Activated T-helper 1 cell treated with Interleukin-2 at 50 U/mL for 16 hours (primary cell): ENCODE measurements at regions not wholly inside any gene's neighbourhood (a gene's known extent, or its start where the extent isn't known, plus 50 kb on each side); places are given as distances from the start of the nearest gene placed in this dataset.
"Not testable (repeated sequence)": the region's sequence is repeated elsewhere in the genome, so short reads cannot be mapped to it uniquely, and the experiment has no call there.

Experiments
- DNase-seq: peaks from one replicate; pipeline ENCODE4 v3.0.0-alpha.2; 2020; ENCODE audit warnings: low read depth

DNA sequence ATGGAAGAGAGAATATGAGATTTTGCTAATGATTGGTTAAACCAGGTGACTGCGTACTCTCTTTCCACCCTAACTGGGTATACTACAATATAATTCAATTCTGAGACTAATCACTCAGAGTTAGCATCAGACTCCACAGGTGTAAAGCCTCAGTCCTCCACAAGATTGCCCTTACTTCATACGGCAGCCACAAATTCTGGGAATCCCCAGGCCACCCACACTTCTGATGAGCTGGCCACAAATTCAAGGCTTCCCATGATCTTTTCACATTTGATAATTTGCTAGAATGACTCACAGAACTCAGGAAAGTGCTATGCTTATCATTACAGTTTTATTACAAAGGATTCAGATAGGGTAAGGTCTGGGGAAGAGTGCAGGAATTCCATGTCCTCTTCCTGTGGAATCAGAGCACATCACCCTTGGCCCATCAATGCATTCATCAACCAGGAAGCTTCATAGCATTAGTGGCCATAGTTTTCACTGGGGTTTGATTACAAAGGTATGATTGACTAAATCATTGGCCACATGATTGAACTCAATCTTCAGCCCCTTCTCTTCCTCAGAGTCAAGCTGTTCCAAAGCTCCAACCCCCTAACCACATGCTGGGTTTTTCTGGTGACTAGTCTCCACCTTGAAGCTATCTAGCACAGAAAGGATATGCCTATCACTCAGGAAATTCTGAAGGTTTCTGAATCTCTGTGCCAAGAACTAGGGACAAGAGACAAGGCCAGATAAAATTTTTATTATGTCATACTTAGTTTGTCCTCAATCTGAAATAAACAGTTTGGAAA, 131.7 kb downstream of the HHIPL2 start:
- DNase-seq, result no peak

DNA sequence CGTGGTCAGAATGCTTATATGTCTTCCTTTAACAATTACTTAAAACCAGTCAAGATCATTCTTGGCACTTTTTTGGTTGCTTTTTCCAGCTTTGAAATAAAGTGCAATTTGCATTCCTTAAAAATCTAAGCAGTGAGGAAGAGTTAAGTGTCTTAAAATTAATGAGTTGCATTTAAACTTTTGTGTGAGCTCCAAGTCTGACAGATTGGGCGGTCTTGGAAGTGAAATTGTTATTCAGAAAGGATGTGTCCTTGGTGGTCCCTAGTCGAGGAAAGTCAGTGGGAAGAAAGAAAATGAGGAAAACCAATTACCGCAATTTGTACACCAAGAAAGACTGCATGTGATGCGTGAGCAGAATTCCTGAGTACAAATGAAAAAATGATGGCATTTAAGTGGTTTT, 132.5 kb downstream of the HHIPL2 start:
- no peak for DNase-seq

DNA sequence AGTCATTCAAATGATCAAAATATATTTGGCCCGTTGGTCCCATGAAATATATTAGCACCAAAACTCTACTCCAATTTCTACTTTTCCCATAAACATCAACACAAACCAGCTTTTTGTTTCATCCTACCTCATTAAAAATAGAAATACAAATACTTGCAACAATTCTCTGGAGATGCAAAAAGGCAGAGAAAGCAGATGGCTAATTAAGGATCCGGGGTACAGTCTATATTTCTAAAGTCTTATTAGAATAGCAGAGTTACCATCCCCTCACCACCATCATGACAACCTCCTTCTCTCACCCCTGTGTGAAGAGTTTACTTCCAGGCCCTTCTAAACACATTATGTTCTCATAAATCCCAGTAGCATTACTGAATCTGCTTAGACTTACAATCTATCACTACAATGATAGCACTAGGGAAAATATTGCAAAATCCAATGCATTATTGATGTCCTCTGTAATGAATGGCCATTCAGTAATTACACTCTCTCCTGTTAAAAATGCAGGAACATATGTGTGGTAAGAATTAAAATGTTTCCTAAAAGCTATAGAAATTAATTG, 133.8 kb downstream of the HHIPL2 start:
- no peak for DNase-seq

DNA sequence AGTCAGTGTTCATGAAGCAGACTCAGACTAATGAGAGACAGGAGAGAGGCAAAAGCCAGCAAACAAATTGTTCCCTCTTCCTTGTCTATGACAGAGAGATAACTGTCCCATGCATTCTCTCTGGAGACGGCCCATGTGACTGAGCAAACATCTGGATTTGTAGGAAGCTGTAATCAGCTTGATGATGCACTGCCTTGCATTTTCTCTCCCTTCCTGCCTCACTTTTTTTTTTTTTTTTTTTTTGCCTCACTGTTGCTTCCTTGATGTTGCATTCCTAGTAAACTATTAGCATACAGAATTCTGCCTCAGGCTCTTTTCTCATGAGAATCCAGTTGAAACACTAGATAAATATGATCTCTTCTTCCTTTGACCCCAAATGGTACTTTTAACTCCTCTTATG, 134.5 kb downstream of the HHIPL2 start:
- DNase-seq, result no peak

DNA sequence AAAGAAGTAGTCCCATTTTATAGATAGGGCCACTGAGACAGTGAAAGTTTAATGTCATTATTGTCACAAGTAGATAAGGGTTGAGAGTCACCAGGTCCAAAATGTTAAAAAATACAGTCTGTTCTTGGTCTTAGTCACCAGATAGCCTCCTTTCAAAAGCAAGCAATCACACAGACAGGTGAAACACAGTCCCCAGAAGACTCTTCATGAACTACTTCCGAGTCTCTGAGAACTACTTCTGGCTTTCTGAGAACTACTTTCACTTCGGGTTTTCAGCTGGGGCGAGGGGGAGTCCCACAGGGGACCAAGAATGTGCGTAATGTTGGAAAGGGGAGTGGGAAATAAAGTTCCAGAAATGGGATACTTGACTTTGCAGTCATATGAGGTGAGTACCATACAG, 143.2 kb downstream of the HHIPL2 start:
- DNase-seq, result no peak

DNA sequence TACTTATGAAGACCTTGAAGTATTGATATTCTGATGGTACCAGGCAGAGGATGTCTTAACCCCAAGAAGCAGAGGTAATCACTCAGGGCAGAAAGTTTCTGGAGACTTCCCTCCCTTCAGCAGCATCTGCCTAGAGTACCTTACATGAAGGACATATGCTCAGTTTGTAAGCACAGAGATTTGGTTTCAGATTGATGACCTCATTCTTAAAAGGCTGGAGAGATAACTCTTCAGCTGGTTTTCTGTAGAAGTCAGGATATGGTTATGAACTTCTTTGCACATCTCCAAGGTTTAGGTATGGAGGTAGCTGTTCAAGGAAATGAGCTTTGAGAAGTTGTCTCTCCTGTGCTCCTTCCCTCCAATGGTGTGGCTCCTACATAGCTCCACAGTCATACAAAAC, 148.7 kb downstream of the HHIPL2 start:
- DNase-seq, result no peak

DNA sequence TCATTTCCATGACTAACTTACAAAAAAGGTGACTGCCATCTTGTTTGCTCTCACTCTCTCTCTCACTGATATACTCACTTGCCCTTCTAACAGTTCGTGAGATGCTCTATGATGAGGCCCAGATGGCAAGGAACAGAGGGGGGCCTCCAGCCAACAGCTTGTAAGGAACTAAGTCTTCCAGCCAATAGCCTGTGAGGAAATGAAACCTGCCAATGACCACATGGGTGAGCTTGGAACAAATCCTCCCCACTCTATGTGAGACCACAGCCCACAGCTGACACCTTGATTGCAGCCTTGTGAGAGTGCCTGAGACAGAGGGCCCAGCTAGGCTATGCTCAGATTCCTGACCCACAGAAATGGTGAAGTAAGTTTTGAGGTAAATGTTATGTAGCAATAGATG, 153.7 kb downstream of the HHIPL2 start:
- no peak for DNase-seq

DNA sequence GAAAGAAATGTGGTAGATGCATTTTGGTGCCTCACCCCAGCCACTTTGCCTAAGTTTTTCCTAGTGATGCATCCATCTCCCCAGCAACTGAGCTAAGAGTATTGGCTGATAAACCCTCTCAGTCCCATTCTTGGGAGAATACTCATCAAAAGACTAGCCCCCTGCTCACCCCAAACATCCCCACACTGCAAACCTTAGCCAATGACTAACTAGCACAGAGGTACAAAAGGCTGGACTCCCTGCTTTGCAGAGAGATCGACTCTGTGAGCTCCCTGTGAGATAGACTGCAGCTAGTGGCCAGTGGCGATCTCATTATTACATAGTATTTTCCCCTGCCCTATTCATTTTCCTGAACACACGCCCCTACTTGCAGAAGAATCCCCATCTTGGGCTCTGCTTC, 155.3 kb downstream of the HHIPL2 start:
- DNase-seq, result no peak

DNA sequence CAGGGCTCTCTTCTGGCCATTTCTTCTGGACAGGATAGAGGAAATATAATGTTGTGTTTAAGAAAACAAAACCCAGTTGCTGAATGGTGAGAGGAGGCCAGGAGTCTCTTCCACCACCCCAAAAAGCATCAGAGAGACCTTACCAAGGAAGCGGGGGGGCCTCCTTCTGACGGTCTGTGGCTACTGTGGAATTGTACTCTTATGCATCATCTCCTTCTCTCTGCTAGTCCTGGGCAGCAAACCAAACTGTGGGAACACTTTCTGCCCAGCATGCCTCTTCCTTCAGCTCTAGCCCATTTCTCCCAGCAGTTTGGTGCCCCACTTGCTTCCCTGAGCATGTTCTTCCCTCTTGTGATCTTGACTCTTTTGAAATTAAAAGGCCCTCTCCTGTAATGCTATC, 157.7 kb downstream of the HHIPL2 start:
- DNase-seq, result no peak

DNA sequence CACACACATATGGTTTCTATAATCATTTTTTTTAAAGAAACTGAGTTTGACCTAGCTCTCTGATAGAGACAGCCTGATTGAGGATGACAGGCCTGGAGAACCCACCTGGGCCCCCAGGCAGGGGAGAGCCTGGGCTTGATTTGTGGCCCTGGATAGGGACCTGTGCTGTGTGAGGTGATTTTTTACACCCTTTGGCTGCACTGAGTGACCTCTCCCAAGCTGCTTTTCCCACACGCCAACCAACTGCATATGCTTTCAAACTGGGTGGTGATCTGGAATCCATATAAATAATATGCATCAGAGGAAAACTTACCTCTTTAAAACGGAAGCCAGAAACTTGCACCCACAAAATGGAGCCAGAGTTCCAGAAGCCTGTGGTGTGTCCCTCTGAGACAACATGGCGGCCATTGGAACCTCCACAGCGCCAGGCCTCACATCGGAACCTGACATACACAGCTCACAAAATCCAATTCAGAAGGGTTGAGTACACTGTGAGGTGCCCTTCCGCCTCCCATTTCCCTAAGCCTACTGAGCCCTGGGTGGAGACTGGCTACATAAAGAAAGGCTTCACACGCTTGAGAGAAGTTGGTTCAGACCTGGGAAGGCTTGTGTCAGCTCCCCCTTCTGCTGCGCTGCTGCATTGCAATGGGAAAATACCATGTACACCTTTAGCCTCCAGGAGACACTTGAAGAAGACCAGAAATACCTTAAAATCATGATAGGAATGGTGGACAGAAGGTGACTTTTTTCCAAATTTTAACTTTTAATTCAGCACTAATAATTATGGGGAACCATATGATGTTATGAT, 160.7 kb downstream of the HHIPL2 start:
- no peak for DNase-seq

DNA sequence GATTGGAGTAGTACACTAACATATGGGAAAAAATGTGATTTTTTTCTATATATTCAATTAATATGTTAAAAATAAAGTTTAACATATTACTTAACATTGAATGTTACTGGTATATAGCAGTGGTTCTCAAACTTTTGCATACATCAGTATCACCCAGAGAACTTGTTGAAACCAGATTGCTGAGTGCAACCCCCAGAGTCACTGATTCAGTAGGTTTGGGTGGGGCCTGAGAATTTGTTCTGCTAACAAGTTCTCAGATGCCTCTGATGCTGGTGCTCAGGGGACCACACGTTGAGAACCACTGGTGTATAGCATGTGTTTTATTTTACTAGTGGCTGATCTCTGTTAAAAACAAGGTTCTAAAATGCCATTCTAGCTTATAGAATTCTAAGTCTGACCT, 161.9 kb downstream of the HHIPL2 start:
- DNase-seq, result no peak

DNA sequence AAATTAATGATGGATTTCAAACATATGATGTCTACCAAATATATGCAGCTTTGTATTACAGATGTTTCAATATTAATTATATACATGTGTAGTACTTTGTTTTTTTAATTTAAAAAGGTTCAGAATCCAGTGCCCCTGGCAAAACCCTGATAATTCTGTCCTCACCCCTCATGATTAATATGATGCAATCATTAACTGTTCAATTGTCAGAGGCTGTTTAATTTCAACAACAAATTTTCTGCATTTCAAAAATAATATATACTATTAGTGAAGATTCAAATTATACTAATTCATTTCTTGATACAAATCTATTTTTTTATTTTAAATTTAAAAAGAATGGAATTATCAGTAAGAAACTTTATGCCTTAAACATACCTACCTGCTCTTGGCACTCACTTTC, 162.6 kb downstream of the HHIPL2 start:
- DNase-seq, result no peak

DNA sequence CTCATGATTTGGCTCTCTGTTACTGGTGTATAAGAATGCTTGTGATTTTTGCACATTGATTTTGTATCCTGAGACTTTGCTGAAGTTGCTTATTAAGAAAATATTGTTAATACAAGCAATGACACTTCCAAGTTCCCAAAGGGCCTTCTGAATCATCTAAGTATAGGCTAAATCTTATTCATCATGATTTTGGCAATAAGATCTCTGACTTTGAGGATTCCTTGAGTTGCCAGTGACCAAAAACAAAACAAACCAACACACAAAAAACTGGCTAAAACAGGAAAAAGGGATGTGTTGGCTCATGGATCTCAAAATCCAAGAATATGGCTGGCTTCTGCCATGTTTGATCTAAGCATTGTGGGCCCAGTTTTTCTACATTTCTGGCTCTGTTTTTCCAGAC, 163.4 kb downstream of the HHIPL2 start:
- no peak for DNase-seq

DNA sequence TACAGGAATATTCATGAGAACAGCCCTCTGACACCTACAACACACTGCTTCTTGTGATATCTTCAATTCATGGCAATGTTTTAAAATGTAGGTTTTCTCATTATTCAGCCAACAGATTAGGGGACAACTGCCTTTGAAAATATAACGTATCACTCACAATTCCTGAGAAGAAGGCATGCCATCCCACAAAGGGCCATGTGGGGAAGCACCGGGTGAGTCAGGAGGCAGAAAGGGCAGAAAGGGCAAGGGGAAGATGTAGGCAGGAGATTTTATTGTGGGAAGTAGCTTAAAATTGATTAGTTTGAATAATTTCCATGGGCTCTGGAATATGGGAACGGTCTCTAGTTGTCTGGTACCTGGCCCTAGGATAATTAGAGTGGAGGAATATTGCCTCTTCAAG, 165.7 kb downstream of the HHIPL2 start:
- DNase-seq, result no peak

DNA sequence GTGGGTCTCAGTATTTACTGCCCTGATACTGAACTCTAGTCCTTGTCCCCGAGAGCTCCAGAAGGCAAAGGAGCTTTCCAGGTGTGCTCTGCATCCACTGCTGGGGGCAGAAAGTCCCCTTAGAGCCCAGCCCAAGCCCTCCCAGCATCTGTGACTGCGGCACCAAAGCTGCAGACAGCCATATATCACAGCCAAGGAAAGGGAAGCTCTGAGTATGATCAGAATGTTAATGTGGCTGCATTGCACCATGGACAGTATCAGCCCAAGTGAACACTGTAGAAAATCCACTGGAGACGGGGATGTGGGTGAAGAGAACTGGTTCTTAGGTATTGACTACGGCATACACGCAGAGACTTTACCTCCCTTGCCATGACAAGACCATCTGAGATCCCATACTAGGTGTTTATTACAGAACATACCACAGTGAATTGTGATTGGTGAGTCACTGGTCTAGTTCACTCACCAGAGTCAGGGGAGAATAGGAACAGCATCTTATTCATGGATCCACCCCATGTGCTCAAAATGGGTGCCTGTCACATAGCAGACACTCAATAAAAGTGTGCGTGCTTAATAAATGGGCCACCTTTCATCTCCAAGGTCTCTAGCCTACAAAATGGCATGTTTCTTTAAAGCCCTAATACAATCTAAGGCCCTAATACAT, 170.3 kb downstream of the HHIPL2 start:
- DNase-seq, result no peak

DNA sequence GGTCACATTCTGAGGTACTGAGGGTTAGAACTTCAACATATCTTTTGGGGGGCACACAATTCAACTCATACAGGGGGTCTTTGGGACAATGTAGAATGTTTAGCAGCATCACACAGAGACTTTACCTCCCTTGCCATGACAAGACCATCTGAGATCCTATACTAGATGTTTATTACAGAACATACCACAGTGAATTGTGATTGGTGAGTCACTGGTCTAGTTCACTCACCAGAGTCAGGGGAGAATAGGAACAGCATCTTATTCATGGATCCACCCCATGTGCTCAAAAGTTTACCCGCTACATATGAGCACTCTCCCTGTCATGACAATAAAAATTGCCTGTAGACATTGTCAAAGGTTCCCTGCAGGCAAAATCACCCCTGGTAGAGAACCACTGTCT, 171.1 kb downstream of the HHIPL2 start:
- not testable (repeated sequence) for DNase-seq

DNA sequence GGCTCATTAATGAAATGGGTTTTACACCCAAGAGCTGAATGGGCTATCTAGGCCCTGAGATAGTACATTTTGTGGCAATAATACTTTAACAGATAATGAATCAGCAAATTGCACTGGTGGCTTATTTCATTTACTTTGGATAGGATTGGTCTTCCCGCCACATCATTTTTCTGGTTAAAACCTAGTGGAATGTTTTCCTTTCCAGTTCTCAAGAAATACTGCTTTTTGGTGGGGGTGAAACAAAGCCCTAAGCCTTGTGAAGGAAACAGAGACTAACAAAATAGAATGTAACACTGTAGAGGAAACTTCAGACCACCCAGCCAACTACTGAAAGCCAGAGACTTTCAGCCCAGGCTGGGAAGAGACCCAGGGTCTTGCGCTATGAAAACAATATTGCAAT, 172.2 kb downstream of the HHIPL2 start:
- DNase-seq, result no peak

DNA sequence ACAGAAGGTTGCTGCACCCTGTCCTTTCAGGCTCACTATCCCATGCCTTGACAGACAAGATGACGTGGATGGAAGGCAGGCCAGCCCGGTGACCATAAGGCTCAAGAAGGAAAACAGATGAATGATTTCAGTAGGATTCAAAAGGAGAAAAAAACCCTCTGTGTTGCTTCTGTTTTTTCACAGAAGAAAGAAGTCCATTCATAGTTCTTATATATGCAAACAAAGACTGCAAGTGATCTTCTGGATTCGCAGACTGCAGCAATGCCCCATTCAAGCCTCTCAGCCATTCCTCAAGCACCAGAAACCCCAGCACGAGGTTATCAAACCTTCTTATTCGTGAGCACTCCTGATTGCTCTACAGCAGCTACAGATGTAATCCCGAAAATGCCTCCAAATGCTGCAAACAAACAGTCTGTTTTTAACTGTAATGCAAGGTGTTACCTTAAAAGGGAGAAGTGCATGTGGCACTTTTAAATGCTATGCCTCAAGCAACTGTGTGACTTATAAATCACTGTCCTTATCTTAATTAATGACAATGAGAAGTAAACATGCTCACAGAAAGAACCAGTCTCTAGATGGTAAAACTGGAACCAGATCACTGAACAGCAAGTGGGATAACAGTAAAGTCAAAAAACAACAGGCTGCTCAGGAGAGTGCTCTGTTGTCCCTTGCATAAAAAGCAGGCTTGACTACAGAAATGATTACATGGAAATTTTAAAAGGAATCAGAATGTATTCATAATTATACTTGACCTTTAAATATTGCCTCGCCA, 173.9 kb downstream of the HHIPL2 start:
- DNase-seq, result no peak

DNA sequence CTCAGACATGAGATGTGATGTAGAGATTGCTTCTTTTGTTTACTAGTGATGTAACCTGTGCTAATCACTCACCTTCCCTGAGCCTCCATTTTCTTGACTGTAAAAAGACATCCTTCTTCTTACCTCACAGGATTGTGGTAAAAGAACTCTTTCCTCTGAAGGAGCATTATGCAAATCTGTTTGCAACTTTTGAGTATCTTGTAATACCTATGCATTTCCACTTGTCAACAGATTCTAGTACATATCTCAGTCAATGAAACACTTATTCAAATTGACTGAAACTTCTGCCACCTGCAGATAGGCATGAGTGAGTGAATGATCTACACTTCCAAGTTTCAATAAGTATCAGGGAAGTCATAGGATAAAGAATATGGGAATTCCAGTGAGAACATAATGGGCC, 174.7 kb downstream of the HHIPL2 start:
- DNase-seq, result no peak

DNA sequence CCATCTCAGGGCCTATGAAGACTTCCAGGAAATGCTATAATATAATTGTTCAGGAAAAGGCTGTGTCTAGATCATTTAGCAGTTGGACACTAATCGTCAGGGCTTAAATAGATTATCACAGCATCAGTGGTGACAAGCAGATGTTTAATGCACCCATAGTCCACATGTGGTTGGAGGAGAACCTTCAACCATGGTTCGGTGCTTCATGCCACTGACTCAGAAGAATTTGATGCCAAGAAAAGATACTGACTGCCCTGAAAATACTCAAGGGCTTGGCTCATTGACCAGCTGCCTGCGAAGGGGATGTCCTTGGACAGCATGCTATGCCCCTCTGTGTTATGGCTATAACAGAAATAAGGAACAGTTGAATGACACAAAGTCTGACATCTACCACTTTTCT, 175.7 kb downstream of the HHIPL2 start:
- DNase-seq, result no peak

DNA sequence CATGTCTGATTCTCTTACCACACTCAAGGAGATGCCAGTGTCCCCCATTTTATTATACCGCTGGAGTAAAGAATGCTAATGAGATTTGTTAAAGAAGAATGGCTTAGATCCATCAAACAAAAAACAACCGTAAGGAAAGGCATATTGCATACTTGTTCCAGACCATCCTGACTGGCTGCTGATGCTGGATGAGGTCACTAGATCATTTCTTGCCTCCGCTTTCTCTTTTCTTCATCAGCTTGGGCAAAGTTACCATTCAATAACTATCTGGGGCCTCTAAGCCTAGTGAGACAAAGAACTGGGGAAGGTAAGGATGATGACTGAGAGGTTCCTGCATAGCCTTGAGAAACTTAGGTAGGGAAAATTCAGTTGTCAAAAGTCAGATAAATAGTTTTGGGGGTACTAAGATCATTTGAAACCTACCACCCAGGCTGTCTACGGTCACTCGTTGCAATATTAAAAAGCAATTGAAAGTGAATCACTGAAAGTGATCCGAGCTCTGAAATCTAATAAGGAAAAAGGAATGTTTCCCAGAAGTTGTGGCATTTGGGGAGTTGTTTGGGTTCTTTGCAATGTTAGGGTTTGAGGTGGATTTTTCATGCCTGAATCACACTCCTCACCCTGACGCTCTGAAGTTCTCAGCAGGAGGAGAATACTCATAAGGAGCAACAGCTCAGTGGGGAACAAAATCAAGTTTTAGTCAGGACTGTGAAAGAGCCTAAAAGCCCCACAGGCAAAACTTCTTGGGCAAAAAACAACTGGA, 176.8 kb downstream of the HHIPL2 start:
- DNase-seq, result no peak
